ENCODE measurements at regions not wholly inside any gene's neighbourhood (a gene's known extent, or its start where the extent isn't known, plus 50 kb on each side); places are given as distances from the start of the nearest gene placed in this dataset.

DNA sequence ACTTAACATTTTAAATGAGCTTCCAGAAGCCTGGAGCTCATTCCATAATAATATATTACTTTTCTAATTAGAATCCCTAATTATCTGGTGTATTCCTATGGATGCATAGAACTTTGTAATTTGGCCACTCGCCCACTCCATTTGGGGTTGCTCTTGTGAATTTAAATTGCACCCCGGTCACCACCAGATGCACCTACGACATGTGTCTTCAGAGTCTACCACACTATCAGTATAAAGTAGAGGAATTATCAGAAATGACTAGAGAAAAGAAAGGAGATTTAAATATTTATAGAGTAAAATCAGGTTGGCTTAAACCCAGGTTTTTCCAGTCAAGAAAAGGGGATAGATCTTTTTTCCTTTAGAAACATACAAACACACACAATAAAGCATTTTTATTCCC is 145.8 kb upstream of the DCN start:
- TF ChIP-seq POLR2A (IDR thresholded peaks at IDR 0.05) (no peak), EP300 (IDR thresholded peaks at IDR 0.05; ENCODE audit: low read depth) (no peak)
